GM12878 (cell line): ENCODE measurements at regions not wholly inside any gene's neighbourhood (a gene's known extent, or its start where the extent isn't known, plus 50 kb on each side); places are given as distances from the start of the nearest gene placed in this dataset.

Experiments
- ATAC-seq: fragments of 200-7000 bp; cut with Tn5 transposase; 3 replicates; pipeline ENCODE4 v1.9.1; 2020; ENCODE audit warnings: mild to moderate bottlenecking, moderate library complexity
- BruUV-seq: library from RNA; stranded (reverse); fragments of 400-500 nt; replicated peaks from 2 replicates; lab custom pipeline; 2021; lab: Mats Ljungman, UMichigan
- CTCF ChIA-PET: fragments of 300-600 bp; sonication (Branson Sonifier 250); formaldehyde crosslinking; extraction: SDS; loops from one replicate; lab custom pipeline; 2021; ENCODE audit warnings: inconsistent platforms; lab: Yijun Ruan, JAX
- POLR2A ChIA-PET: fragments of 350-600 bp; formaldehyde crosslinking; extraction: SDS; loops from one replicate; lab custom pipeline; 2021; ENCODE audit warnings: inconsistent platforms; lab: Charles Lee
- RAD21 ChIA-PET: fragments of 300-600 bp; sonication (Branson Sonifier 250); formaldehyde crosslinking; loops from one replicate; lab custom pipeline; 2023; ENCODE audit warnings: antibody characterized with exemption; ENCODE audit not compliant: unreplicated experiment; lab: Charles Lee
- SMC1A ChIA-PET: fragments of 300-600 bp; sonication (Branson Sonifier 250); formaldehyde crosslinking; loops from one replicate; lab custom pipeline; 2023; ENCODE audit not compliant: unreplicated experiment, uncharacterized antibody; lab: Charles Lee
- DNase-seq: peaks from one replicate; pipeline ENCODE4 v3.0.0-alpha.2; 2011; ENCODE audit warnings: low read depth, low spot score
- FAIRE-seq: peaks from 3 replicates; lab custom pipeline; 2011; peaks lifted over from hg19 to GRCh38; lab: Jason Lieb, UNC
- H2AFZ ChIP-seq: 2 replicates; pipeline ENCODE4 v1.6.0; 2011; ENCODE audit warnings: low read depth, low read length, control low read depth; ENCODE audit not compliant: control insufficient read depth
- H3K27ac ChIP-seq: 2 replicates; pipeline ENCODE4 v1.5.1; 2011; ENCODE audit warnings: control low read depth; ENCODE audit not compliant: control insufficient read depth, insufficient read depth
- H3K27me3 ChIP-seq, 2 experiments: replicated peaks in 1 of 2; 2 replicates each; pipeline versions ENCODE4 v1.6.0 to v1.6.1; 2011; ENCODE audit warnings: low read length in 1 of 2; ENCODE audit not compliant: control insufficient read depth in 2 of 2, insufficient read depth in 2 of 2
- H3K36me3 ChIP-seq, 2 experiments: 2 replicates each; pipeline ENCODE4 v1.5.1; 2011; ENCODE audit warnings: low read length in 1 of 2; ENCODE audit not compliant: control insufficient read depth in 2 of 2, insufficient read depth in 2 of 2
- H3K4me1 ChIP-seq: 2 replicates; pipeline ENCODE4 v1.6.1; 2011; ENCODE audit warnings: mild to moderate bottlenecking, low read length, moderate library complexity, mixed read lengths; ENCODE audit not compliant: control insufficient read depth, insufficient read depth
- H3K4me2 ChIP-seq: 2 replicates; pipeline ENCODE4 v1.6.0; 2011; ENCODE audit warnings: control low read depth; ENCODE audit not compliant: control insufficient read depth, insufficient read depth
- H3K4me3 ChIP-seq: fragments of 200-600 bp; sonication (generic); 2 replicates; pipeline ENCODE4 v1.5.1; 2016
- H3K79me2 ChIP-seq: 2 replicates; pipeline ENCODE4 v1.6.0; 2011; ENCODE audit warnings: low read length; ENCODE audit not compliant: control insufficient read depth, insufficient read depth
- H3K9ac ChIP-seq: 2 replicates; pipeline ENCODE4 v1.8.0; 2011; ENCODE audit warnings: low read length, control low read depth, mixed read lengths; ENCODE audit not compliant: control insufficient read depth, insufficient read depth
- H3K9me3 ChIP-seq: replicated peaks from 3 replicates; pipeline ENCODE4 v1.5.1; 2011; ENCODE audit warnings: mild to moderate bottlenecking, low read length; ENCODE audit not compliant: control insufficient read depth, insufficient read depth
- H4K20me1 ChIP-seq: 2 replicates; pipeline ENCODE4 v1.6.0; 2011; ENCODE audit not compliant: control insufficient read depth, insufficient read depth
- BACH1 ChIP-seq: fragments of 450-650 bp; IDR thresholded peaks from 2 replicates; pipeline ENCODE4 v1.6.1; 2017; ENCODE audit warnings: mild to moderate bottlenecking, borderline replicate concordance
- CREM ChIP-seq: IDR thresholded peaks from 2 replicates; pipeline ENCODE4 v1.6.1; 2014; ENCODE audit warnings: antibody characterized with exemption, low read depth
- ESRRA ChIP-seq: IDR thresholded peaks from 2 replicates; pipeline ENCODE4 v1.6.1; 2012; ENCODE audit warnings: mild to moderate bottlenecking, low read length, improper control_type of control experiment
- EZH2 ChIP-seq: IDR thresholded peaks from 2 replicates; pipeline ENCODE4 v1.6.1; 2012; ENCODE audit warnings: low read depth, mild to moderate bottlenecking, control low read depth, inconsistent platforms, low read length, borderline replicate concordance; ENCODE audit not compliant: control insufficient read depth
- HCFC1 ChIP-seq: fragments of 150-350 bp; IDR thresholded peaks from 2 replicates; pipeline ENCODE4 v1.6.1; 2014; ENCODE audit warnings: low read length
- JUNB ChIP-seq: IDR thresholded peaks from 2 replicates; pipeline ENCODE4 v1.6.1; 2016; ENCODE audit warnings: antibody characterized with exemption, mild to moderate bottlenecking
- LARP7 ChIP-seq: fragments of 450-650 bp; IDR thresholded peaks from 2 replicates; pipeline ENCODE4 v1.6.1; 2017; ENCODE audit warnings: mild to moderate bottlenecking
- NFXL1 ChIP-seq: fragments of 450-650 bp; IDR thresholded peaks from 2 replicates; pipeline ENCODE4 v1.6.1; 2017; ENCODE audit warnings: antibody characterized with exemption, mild to moderate bottlenecking, borderline replicate concordance
- PAX5 ChIP-seq: IDR thresholded peaks from 2 replicates; pipeline ENCODE4 v1.6.1; 2011; ENCODE audit warnings: low read depth, low read length, borderline replicate concordance
- RELA ChIP-seq: fragments of 450-650 bp; IDR thresholded peaks from 2 replicates; pipeline ENCODE4 v1.8.0; 2014; ENCODE audit warnings: borderline replicate concordance; ENCODE audit not compliant: partially characterized antibody
- WRNIP1 ChIP-seq: IDR thresholded peaks from 2 replicates; pipeline ENCODE4 v1.6.1; 2011; ENCODE audit warnings: low read depth, low read length, improper control_type of control experiment, borderline replicate concordance
- ZNF384 ChIP-seq: IDR thresholded peaks from 2 replicates; pipeline ENCODE4 v1.6.1; 2012; ENCODE audit warnings: low read depth, mild to moderate bottlenecking, low read length, improper control_type of control experiment, borderline replicate concordance
- WGBS: methylation state at CpG from one replicate; pipeline ENCODE4 v1.1.6; 2016; ENCODE audit warnings: low lambda C conversion rate; ENCODE audit not compliant: insufficient replicate concordance, insufficient coverage; ENCODE audit errors: missing lambda C conversion rate; 5-methylcytosine and 5-hydroxymethylcytosine counted together
- in situ Hi-C: fragments of 300-500 bp; cut with MboI; formaldehyde crosslinking; loops from 9 replicates; pipeline ENCODE4 v1.14.3; 2018; ENCODE audit warnings: mixed read lengths
- intact Hi-C: fragments of 100-400 bp; cut with micrococcal nuclease; formaldehyde crosslinking; loops from one replicate; pipeline ENCODE4 v1.14.2; 2022; ENCODE audit not compliant: unreplicated experiment
- TF ChIP-seq, protein P1 (sequence below): fragments of 450-650 bp; IDR thresholded peaks from 2 replicates; pipeline ENCODE4 v1.6.1; 2016; ENCODE audit warnings: mild to moderate bottlenecking
- TF ChIP-seq, protein P2 (sequence below): fragments of 450-650 bp; formaldehyde crosslinking; IDR thresholded peaks from 2 replicates; pipeline ENCODE4 v1.4.0; 2020; ENCODE audit warnings: mild to moderate bottlenecking, moderate library complexity
- TF ChIP-seq, protein P3 (sequence below): IDR thresholded peaks from 2 replicates; pipeline ENCODE4 v1.6.1; 2011; ENCODE audit warnings: mild to moderate bottlenecking, low read depth, low read length, moderate library complexity; ENCODE audit not compliant: insufficient replicate concordance

DNA sequence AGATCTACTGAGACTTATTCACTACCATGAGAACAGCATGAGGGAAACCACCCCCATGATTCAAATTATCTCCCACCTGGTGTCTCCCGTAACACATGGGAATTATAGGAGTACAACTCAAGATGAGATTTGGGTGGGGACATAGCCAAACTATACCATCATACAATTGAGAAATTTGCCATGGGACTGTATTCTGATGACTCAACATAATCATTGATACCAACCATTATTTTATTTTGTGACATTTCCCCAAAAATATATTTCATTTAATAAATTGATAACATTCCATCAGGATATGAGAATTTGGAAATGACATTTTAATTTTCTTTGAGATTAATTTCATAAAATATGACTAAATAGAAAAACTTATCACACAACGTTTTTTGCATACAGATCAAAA, 96.6 kb upstream of the MDFIC2 start:
- 50% methylated on average over 2 of the region's 2 CpGs for WGBS
- RAD21 ChIA-PET: no interaction called here

More for the DNA sequence above, 96.6 kb upstream of the MDFIC2 start:
- TF ChIP-seq RELA (no peak), HCFC1 (no peak), ZNF384 (no peak), NFXL1 (no peak), BACH1 (no peak), LARP7 (no peak), WRNIP1 (no peak), PAX5 (no peak), ESRRA (no peak), CREM (no peak), JUNB (no peak), EZH2 (no peak)
- TF ChIP-seq, protein P1, sequence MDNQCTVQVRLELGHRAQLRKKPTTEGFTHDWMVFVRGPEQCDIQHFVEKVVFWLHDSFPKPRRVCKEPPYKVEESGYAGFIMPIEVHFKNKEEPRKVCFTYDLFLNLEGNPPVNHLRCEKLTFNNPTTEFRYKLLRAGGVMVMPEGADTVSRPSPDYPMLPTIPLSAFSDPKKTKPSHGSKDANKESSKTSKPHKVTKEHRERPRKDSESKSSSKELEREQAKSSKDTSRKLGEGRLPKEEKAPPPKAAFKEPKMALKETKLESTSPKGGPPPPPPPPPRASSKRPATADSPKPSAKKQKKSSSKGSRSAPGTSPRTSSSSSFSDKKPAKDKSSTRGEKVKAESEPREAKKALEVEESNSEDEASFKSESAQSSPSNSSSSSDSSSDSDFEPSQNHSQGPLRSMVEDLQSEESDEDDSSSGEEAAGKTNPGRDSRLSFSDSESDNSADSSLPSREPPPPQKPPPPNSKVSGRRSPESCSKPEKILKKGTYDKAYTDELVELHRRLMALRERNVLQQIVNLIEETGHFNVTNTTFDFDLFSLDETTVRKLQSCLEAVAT: no peak
- TF ChIP-seq, protein P2, sequence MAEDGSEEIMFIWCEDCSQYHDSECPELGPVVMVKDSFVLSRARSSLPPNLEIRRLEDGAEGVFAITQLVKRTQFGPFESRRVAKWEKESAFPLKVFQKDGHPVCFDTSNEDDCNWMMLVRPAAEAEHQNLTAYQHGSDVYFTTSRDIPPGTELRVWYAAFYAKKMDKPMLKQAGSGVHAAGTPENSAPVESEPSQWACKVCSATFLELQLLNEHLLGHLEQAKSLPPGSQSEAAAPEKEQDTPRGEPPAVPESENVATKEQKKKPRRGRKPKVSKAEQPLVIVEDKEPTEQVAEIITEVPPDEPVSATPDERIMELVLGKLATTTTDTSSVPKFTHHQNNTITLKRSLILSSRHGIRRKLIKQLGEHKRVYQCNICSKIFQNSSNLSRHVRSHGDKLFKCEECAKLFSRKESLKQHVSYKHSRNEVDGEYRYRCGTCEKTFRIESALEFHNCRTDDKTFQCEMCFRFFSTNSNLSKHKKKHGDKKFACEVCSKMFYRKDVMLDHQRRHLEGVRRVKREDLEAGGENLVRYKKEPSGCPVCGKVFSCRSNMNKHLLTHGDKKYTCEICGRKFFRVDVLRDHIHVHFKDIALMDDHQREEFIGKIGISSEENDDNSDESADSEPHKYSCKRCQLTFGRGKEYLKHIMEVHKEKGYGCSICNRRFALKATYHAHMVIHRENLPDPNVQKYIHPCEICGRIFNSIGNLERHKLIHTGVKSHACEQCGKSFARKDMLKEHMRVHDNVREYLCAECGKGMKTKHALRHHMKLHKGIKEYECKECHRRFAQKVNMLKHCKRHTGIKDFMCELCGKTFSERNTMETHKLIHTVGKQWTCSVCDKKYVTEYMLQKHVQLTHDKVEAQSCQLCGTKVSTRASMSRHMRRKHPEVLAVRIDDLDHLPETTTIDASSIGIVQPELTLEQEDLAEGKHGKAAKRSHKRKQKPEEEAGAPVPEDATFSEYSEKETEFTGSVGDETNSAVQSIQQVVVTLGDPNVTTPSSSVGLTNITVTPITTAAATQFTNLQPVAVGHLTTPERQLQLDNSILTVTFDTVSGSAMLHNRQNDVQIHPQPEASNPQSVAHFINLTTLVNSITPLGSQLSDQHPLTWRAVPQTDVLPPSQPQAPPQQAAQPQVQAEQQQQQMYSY: no peak
- TF ChIP-seq, protein P3, sequence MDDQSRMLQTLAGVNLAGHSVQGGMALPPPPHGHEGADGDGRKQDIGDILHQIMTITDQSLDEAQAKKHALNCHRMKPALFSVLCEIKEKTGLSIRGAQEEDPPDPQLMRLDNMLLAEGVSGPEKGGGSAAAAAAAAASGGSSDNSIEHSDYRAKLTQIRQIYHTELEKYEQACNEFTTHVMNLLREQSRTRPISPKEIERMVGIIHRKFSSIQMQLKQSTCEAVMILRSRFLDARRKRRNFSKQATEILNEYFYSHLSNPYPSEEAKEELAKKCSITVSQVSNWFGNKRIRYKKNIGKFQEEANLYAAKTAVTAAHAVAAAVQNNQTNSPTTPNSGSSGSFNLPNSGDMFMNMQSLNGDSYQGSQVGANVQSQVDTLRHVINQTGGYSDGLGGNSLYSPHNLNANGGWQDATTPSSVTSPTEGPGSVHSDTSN: no peak
- TF ChIP-seq, all 136 proteins: peak for 0
- no peaks in the 10 kb centered on the region for H3K79me2 ChIP-seq
- in situ Hi-C loops (no loop called here), intact Hi-C loops (no loop called here)
- SMC1A ChIA-PET: no interaction called here
- no TSS peak for BruUV-seq
- POLR2A ChIA-PET: no interaction called here
- H3K9me3 ChIP-seq: no peaks in the 10 kb centered on the region; the same call in 2 of the 3 replicates
- H3K27me3 ChIP-seq: no peaks in the 10 kb centered on the region
- CTCF ChIA-PET: no interaction called here
- ATAC-seq (no peak), DNase-seq (no peak), FAIRE-seq (no peak)
- no peak overlapping the region for H3K27ac ChIP-seq
- H3K4me3 ChIP-seq: no peak overlapping the region
- H3K9ac ChIP-seq: no peak overlapping the region
- H2AFZ ChIP-seq: no peak overlapping the region
- H4K20me1 ChIP-seq: no peaks in the 10 kb centered on the region
- H3K4me2 ChIP-seq: no peak overlapping the region
- H3K4me1 ChIP-seq: no peaks in the 10 kb centered on the region
- H3K36me3 ChIP-seq: no peaks in the 10 kb centered on the region
